ENCODE measurements at regions not wholly inside any gene's neighbourhood (a gene's known extent, or its start where the extent isn't known, plus 50 kb on each side); places are given as distances from the start of the nearest gene placed in this dataset.

GRCh38 chr3:181264486-181264885, 274.9 kb upstream of the DNAJC19 start:
- no peak overlapping the region for H3K27ac ChIP-seq
- H3K27me3 ChIP-seq = no peaks in the 10 kb centered on the region
- TF ChIP-seq CTCF (IDR thresholded peaks at IDR 0.05) = no peak
- H3K36me3 ChIP-seq = no peaks in the 10 kb centered on the region
- no peaks in the 10 kb centered on the region for H3K4me1 ChIP-seq (ENCODE audit: control insufficient read depth in 1 of 2, insufficient read depth in 1 of 2, low read depth in 1 of 2, low read length in 1 of 2)
- no peaks in the 10 kb centered on the region for H3K9me3 ChIP-seq
- H3K4me3 ChIP-seq (ENCODE audit: low read depth in 1 of 2, low read length in 1 of 2) = no peak overlapping the region

- no peak for TF ChIP-seq CTCF (IDR thresholded peaks at IDR 0.05)
- H3K36me3 ChIP-seq = no peaks in the 10 kb centered on the region
These were observed 264.3 kb upstream of the DNAJC19 start for GRCh38 chr3:181253796-181254195.

GRCh38 chr3:181252631-181253030, 263.1 kb upstream of the DNAJC19 start:
- H3K9me3 ChIP-seq = no peaks in the 10 kb centered on the region
- H3K4me1 ChIP-seq (ENCODE audit: control insufficient read depth in 1 of 2, insufficient read depth in 1 of 2, low read depth in 1 of 2, low read length in 1 of 2) = no peaks in the 10 kb centered on the region
- H3K4me3 ChIP-seq (ENCODE audit: low read depth in 1 of 2, low read length in 1 of 2) = no peak overlapping the region
- no peak overlapping the region for H3K27ac ChIP-seq
- H3K36me3 ChIP-seq = no peaks in the 10 kb centered on the region
- H3K27me3 ChIP-seq = no peaks in the 10 kb centered on the region
- no peak for TF ChIP-seq CTCF (IDR thresholded peaks at IDR 0.05)

More at GRCh38 chr3:181253796-181254195, 264.3 kb upstream of the DNAJC19 start:
- no peak overlapping the region for H3K4me3 ChIP-seq (ENCODE audit: low read depth in 1 of 2, low read length in 1 of 2)
- no peak overlapping the region for H3K27ac ChIP-seq
- no peaks in the 10 kb centered on the region for H3K9me3 ChIP-seq
- H3K4me1 ChIP-seq (ENCODE audit: control insufficient read depth in 1 of 2, insufficient read depth in 1 of 2, low read depth in 1 of 2, low read length in 1 of 2) = no peaks in the 10 kb centered on the region
- no peaks in the 10 kb centered on the region for H3K27me3 ChIP-seq

GRCh38 chr3:181250714-181251113, 261.2 kb upstream of the DNAJC19 start:
- no peak for TF ChIP-seq CTCF (IDR thresholded peaks at IDR 0.05)
- no peaks in the 10 kb centered on the region for H3K9me3 ChIP-seq
- no peaks in the 10 kb centered on the region for H3K27me3 ChIP-seq
- no peaks in the 10 kb centered on the region for H3K36me3 ChIP-seq
- H3K4me1 ChIP-seq (ENCODE audit: control insufficient read depth in 1 of 2, insufficient read depth in 1 of 2, low read depth in 1 of 2, low read length in 1 of 2) = no peaks in the 10 kb centered on the region
- no peak overlapping the region for H3K27ac ChIP-seq
- no peak overlapping the region for H3K4me3 ChIP-seq (ENCODE audit: low read depth in 1 of 2, low read length in 1 of 2)

- Histone ChIP-seq H3K9me3 (no peaks in the 10 kb centered on the region), H3K36me3 (no peaks in the 10 kb centered on the region), H3K27me3 (no peaks in the 10 kb centered on the region), H3K27ac (no peak overlapping the region), H3K4me1 (ENCODE audit: control insufficient read depth in 1 of 2, insufficient read depth in 1 of 2, low read depth in 1 of 2, low read length in 1 of 2) (no peaks in the 10 kb centered on the region), H3K4me3 (ENCODE audit: low read depth in 1 of 2, low read length in 1 of 2) (no peak overlapping the region)
- TF ChIP-seq CTCF (IDR thresholded peaks at IDR 0.05) = no peak
These were observed 249.9 kb upstream of the DNAJC19 start for GRCh38 chr3:181239441-181239840.

GRCh38 chr3:181230258-181230657, 240.7 kb upstream of the DNAJC19 start:
- Histone ChIP-seq H3K4me1 (ENCODE audit: control insufficient read depth in 1 of 2, insufficient read depth in 1 of 2, low read depth in 1 of 2, low read length in 1 of 2) (no peaks in the 10 kb centered on the region), H3K27me3 (no peaks in the 10 kb centered on the region), H3K27ac (no peak overlapping the region), H3K4me3 (ENCODE audit: low read depth in 1 of 2, low read length in 1 of 2) (no peak overlapping the region), H3K36me3 (no peaks in the 10 kb centered on the region), H3K9me3 (no peaks in the 10 kb centered on the region)
- TF ChIP-seq CTCF (IDR thresholded peaks at IDR 0.05) = no peak
